CD14-positive monocyte (primary cell): ENCODE measurements at regions not wholly inside any gene's neighbourhood (a gene's known extent, or its start where the extent isn't known, plus 50 kb on each side); places are given as distances from the start of the nearest gene placed in this dataset.

Experiments used
- DNase-seq, 3 donors: peaks; one replicate each; pipeline ENCODE4 v3.0.0-alpha.2; 2011 to 2022
- H2AFZ ChIP-seq: 2 replicates; pipeline ENCODE4 v1.6.0; 2012; ENCODE audit warnings: mild to moderate bottlenecking, low read depth, low read length, inconsistent platforms; ENCODE audit not compliant: insufficient read depth, poor library complexity, severe bottlenecking
- H3K27ac ChIP-seq, 2 donors: 1 replicate in 1 of 2; 2 replicates in 1 of 2; pipeline ENCODE4 v1.5.1; 2012 to 2013; ENCODE audit warnings: low read length in 2 of 2, control low read depth in 1 of 2, inconsistent platforms in 1 of 2, low read depth in 1 of 2, mild to moderate bottlenecking in 1 of 2
- H3K27me3 ChIP-seq, 2 donors: one replicate each; pipeline versions ENCODE4 v1.6.0 to v1.6.1; 2011 to 2013; ENCODE audit warnings: low read length in 2 of 2; ENCODE audit not compliant: control insufficient read depth in 2 of 2, insufficient read depth in 2 of 2
- H3K36me3 ChIP-seq, 2 donors: replicated peaks in 1 of 2; 1 replicate in 1 of 2; 2 replicates in 1 of 2; pipeline versions ENCODE4 v1.5.1 to v1.6.1; 2012 to 2013; ENCODE audit warnings: low read length in 2 of 2, control low read depth in 1 of 2, inconsistent platforms in 1 of 2, mild to moderate bottlenecking in 1 of 2; ENCODE audit not compliant: insufficient read depth in 2 of 2, control insufficient read depth in 1 of 2
- H3K4me1 ChIP-seq, 2 donors: 1 replicate in 1 of 2; 2 replicates in 1 of 2; pipeline versions ENCODE4 v1.5.1 to v1.6.1; 2012 to 2013; ENCODE audit warnings: low read length in 2 of 2, control low read depth in 1 of 2, inconsistent platforms in 1 of 2, mild to moderate bottlenecking in 1 of 2, moderate library complexity in 1 of 2; ENCODE audit not compliant: insufficient read depth in 2 of 2, control insufficient read depth in 1 of 2
- H3K4me2 ChIP-seq: replicated peaks from 2 replicates; pipeline ENCODE3; 2012; ENCODE audit warnings: low read length, moderate library complexity, mild to moderate bottlenecking; ENCODE audit not compliant: poor library complexity, severe bottlenecking; ENCODE audit errors: extremely low read depth
- H3K4me3 ChIP-seq, 3 experiments: fragments of 200-600 bp in 1 of 3; sonication (generic) in 1 of 3; replicated peaks in 1 of 3; 1 replicate in 2 of 3; 2 replicates in 1 of 3; pipeline ENCODE4 v1.5.1; 2011 to 2013; ENCODE audit warnings: low read length in 3 of 3, mild to moderate bottlenecking in 3 of 3, control low read depth in 2 of 3, low read depth in 2 of 3, inconsistent platforms in 1 of 3, moderate library complexity in 1 of 3
- H3K79me2 ChIP-seq: 2 replicates; pipeline ENCODE4 v1.6.0; 2012; ENCODE audit warnings: mild to moderate bottlenecking, control low read depth, inconsistent platforms, low read length, moderate library complexity; ENCODE audit not compliant: insufficient read depth
- H3K9ac ChIP-seq: 2 replicates; pipeline ENCODE4 v1.6.0; 2017; ENCODE audit warnings: low read length, mild to moderate bottlenecking; ENCODE audit not compliant: insufficient read depth, poor library complexity, severe bottlenecking
- H3K9me3 ChIP-seq, 2 donors: replicated peaks in 1 of 2; 1 replicate in 1 of 2; 2 replicates in 1 of 2; pipeline versions ENCODE4 v1.5.1 to v1.6.1; 2012 to 2013; ENCODE audit warnings: low read length in 2 of 2, control low read depth in 1 of 2; ENCODE audit not compliant: control insufficient read depth in 1 of 2, insufficient read depth in 1 of 2
- H4K20me1 ChIP-seq: 2 replicates; pipeline ENCODE4 v1.6.0; 2012; ENCODE audit warnings: mild to moderate bottlenecking, low read length, control low read depth, moderate library complexity; ENCODE audit not compliant: insufficient read depth
- H3K27ac Mint-ChIP-seq, 7 donors: one replicate each; pipeline ENCODE4 v1.8.0; 2020; ENCODE audit warnings: mild to moderate bottlenecking in 7 of 7, mixed read lengths in 7 of 7, moderate library complexity in 6 of 7, inconsistent platforms in 2 of 7
- H3K27me3 Mint-ChIP-seq, 3 donors: one replicate each; pipeline ENCODE4 v1.8.0; 2021 to 2022; ENCODE audit warnings: low read depth in 3 of 3, mild to moderate bottlenecking in 3 of 3, mixed read lengths in 3 of 3, moderate library complexity in 3 of 3, inconsistent platforms in 1 of 3
- H3K36me3 Mint-ChIP-seq, 2 donors: one replicate each; pipeline ENCODE4 v1.8.0; 2020; ENCODE audit warnings: mixed read lengths in 2 of 2, inconsistent platforms in 1 of 2, mild to moderate bottlenecking in 1 of 2
- H3K4me1 Mint-ChIP-seq: one replicate; pipeline ENCODE4 v1.8.0; 2020; ENCODE audit warnings: mild to moderate bottlenecking, mixed read lengths
- H3K4me3 Mint-ChIP-seq, 2 donors: one replicate each; pipeline ENCODE4 v1.8.0; 2020; ENCODE audit warnings: mild to moderate bottlenecking in 2 of 2, mixed read lengths in 2 of 2, moderate library complexity in 1 of 2
- H3K9me3 Mint-ChIP-seq, 7 donors: one replicate each; pipeline ENCODE4 v1.8.0; 2020 to 2022; ENCODE audit warnings: mixed read lengths in 7 of 7, mild to moderate bottlenecking in 6 of 7, moderate library complexity in 6 of 7, inconsistent platforms in 2 of 7
- CTCF ChIP-seq: fragments of 200-600 bp; IDR thresholded peaks from one replicate; pipeline ENCODE4 v1.8.0; 2022; ENCODE audit warnings: antibody characterized with exemption, mild to moderate bottlenecking
- WGBS: methylation state at CpG from one replicate; pipeline ENCODE4 v1.1.5; 2013; ENCODE audit warnings: missing lambda C conversion rate; ENCODE audit not compliant: insufficient coverage; 5-methylcytosine and 5-hydroxymethylcytosine counted together
- intact Hi-C, 2 donors: fragments of 100-400 bp; cut with micrococcal nuclease; formaldehyde crosslinking; loops; one replicate each; pipeline versions ENCODE4 v1.15.0 to v1.15.1; 2023

DNA sequence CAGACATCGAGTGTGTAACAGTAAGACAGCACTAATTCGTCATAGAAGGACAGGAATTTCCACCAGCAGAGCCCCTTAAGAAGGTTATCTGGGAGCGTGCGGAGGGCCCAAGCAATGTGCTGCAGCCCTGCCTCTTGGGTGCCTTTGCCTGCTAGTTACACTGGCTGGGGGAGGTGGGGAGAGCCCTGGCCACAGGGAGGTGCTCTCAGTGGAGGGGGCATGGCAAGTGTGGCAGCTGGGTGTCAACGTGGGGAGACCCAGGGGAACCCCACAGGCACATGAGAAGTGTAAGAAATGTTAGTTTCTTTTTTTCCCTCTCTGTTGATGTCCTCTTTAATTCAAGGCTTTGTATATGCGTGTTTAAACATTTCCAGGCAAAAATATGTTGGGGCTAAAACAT is 50.9 kb upstream of the TMTC4 start:
- WGBS = 88% methylated on average over 4 of the region's 6 CpGs

GRCh38 chr13:100724568-100724967 is 50.0 kb upstream of the TMTC4 start:
- H3K27me3 ChIP-seq = no peaks in the 10 kb centered on the region
- H3K4me3 Mint-ChIP-seq = no peak overlapping the region
- H2AFZ ChIP-seq = no peak overlapping the region
- TF ChIP-seq CTCF = no peak
- no peak overlapping the region for H3K4me2 ChIP-seq
- no peaks in the 10 kb centered on the region for H3K4me1 Mint-ChIP-seq
- H3K36me3 ChIP-seq = no peaks in the 10 kb centered on the region
- peaks cover 0 to 9% of the 10 kb centered on the region in 2 donors for H3K9me3 ChIP-seq
- H4K20me1 ChIP-seq = no peaks in the 10 kb centered on the region
- no peak overlapping the region for H3K27ac ChIP-seq
- no peak overlapping the region for H3K27ac Mint-ChIP-seq
- no peak for DNase-seq
- H3K79me2 ChIP-seq = no peaks in the 10 kb centered on the region
- H3K4me3 ChIP-seq = no peak overlapping the region
- peaks cover 0 to 8% (median 3%) of the 10 kb centered on the region in 3 donors for H3K27me3 Mint-ChIP-seq
- H3K9ac ChIP-seq = no peak overlapping the region
- H3K36me3 Mint-ChIP-seq = no peaks in the 10 kb centered on the region
- WGBS = no CpG with 5 or more reads among the region's 4 CpGs
- peaks cover 5 to 15% (median 10%) of the 10 kb centered on the region in 7 donors for H3K9me3 Mint-ChIP-seq
- intact Hi-C loops = no loop called here
- H3K4me1 ChIP-seq = no peaks in the 10 kb centered on the region

More for the DNA sequence above, 50.9 kb upstream of the TMTC4 start:
- peaks cover 5 to 13% (median 8%) of the 10 kb centered on the region in 7 donors for H3K9me3 Mint-ChIP-seq
- Histone ChIP-seq H4K20me1 (no peaks in the 10 kb centered on the region), H3K27me3 (no peaks in the 10 kb centered on the region), H3K36me3 (no peaks in the 10 kb centered on the region), H3K27ac (no peak overlapping the region), H3K4me1 (no peaks in the 10 kb centered on the region), H3K4me2 (no peak overlapping the region), H3K4me3 (no peak overlapping the region), H3K9ac (no peak overlapping the region), H3K9me3 (peaks cover 0 to 9% of the 10 kb centered on the region in 2 donors), H2AFZ (no peak overlapping the region), H3K79me2 (no peaks in the 10 kb centered on the region)
- no peaks in the 10 kb centered on the region for H3K36me3 Mint-ChIP-seq
- no peaks in the 10 kb centered on the region for H3K4me1 Mint-ChIP-seq
- intact Hi-C loops = no loop called here
- no peak overlapping the region for H3K4me3 Mint-ChIP-seq
- no peak for TF ChIP-seq CTCF
- peaks cover 3 to 8% (median 3%) of the 10 kb centered on the region in 3 donors for H3K27me3 Mint-ChIP-seq
- H3K27ac Mint-ChIP-seq = no peak overlapping the region
- no peak for DNase-seq
